ENCODE measurements at regions not wholly inside any gene's neighbourhood (a gene's known extent, or its start where the extent isn't known, plus 50 kb on each side); places are given as distances from the start of the nearest gene placed in this dataset.

DNA sequence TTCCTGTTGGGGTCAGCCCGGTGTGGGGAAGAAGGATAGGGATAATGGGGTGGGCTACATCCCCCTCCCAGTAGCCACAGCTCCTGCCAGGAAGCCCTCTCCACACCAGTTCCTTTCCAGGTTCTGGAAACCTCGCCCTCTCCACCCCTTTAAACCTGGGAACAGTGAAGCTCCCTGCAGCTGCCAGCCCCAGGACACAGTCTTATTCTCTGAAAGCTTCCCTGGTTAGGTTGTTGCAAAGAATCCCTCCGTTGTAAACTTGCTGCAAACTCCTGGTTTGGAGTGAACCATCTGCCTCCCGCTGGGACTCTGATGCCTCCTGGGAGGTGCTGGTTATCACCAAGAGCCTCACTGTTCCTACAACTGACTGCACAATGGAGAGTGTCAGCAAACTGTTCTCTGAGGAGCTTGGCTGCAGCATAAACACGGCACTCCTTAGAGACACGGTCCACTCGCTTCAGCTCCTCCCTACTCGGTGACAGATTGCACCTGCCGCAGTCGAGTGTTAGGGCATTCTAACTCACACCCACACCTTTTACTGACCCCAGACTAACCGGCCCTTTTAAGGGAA lies 261.8 kb upstream of the RAB6C start:
- DNase-seq = no peak
- no peaks in the 10 kb centered on the region for H3K27me3 ChIP-seq (replicated peaks; ENCODE audit: control insufficient read depth, insufficient read depth, low read length)
- CTCF ChIA-PET = interaction anchor here (0.8 kb wide), 1 partner anchor 31 kb away, joined by 3 read pairs; no protein-coding TSS in a partner anchor
- H3K4me1 ChIP-seq = peaks cover 10% of the 10 kb centered on the region
- POLR2A ChIA-PET = no interaction called here
- intact Hi-C loops (cut with micrococcal nuclease; ENCODE audit: unreplicated experiment) = no loop called here
- no peaks in the 10 kb centered on the region for H3K9me3 ChIP-seq
- no TSS peak for BruUV-seq (replicated peaks)
- H3K36me3 ChIP-seq (ENCODE audit: control insufficient read depth, insufficient read depth, low read length) = no peaks in the 10 kb centered on the region
- H3K36me3 Mint-ChIP-seq (ENCODE audit: insufficient read depth, unreplicated experiment) = no peaks in the 10 kb centered on the region
- no peaks in the 10 kb centered on the region for H3K9me3 Mint-ChIP-seq (ENCODE audit: unreplicated experiment)
- H3K4me3 ChIP-seq (ENCODE audit: low read depth, low read length) = no peak overlapping the region
- TF ChIP-seq, protein P1, sequence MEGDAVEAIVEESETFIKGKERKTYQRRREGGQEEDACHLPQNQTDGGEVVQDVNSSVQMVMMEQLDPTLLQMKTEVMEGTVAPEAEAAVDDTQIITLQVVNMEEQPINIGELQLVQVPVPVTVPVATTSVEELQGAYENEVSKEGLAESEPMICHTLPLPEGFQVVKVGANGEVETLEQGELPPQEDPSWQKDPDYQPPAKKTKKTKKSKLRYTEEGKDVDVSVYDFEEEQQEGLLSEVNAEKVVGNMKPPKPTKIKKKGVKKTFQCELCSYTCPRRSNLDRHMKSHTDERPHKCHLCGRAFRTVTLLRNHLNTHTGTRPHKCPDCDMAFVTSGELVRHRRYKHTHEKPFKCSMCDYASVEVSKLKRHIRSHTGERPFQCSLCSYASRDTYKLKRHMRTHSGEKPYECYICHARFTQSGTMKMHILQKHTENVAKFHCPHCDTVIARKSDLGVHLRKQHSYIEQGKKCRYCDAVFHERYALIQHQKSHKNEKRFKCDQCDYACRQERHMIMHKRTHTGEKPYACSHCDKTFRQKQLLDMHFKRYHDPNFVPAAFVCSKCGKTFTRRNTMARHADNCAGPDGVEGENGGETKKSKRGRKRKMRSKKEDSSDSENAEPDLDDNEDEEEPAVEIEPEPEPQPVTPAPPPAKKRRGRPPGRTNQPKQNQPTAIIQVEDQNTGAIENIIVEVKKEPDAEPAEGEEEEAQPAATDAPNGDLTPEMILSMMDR (IDR thresholded peaks at IDR 0.05; ENCODE audit: insufficient read depth in 1 of 2, low read depth in 1 of 2, low read length in 1 of 2, severe bottlenecking in 1 of 2, unreplicated experiment in 1 of 2) = no peak
- H3K27ac Mint-ChIP-seq (ENCODE audit: unreplicated experiment) = no peak overlapping the region
- no peak overlapping the region for H3K4me3 Mint-ChIP-seq (ENCODE audit: unreplicated experiment)
- H3K4me1 Mint-ChIP-seq (ENCODE audit: low read depth, unreplicated experiment) = no peaks in the 10 kb centered on the region
- H3K27me3 Mint-ChIP-seq (ENCODE audit: insufficient read depth, unreplicated experiment) = peaks cover 2% of the 10 kb centered on the region

DNA sequence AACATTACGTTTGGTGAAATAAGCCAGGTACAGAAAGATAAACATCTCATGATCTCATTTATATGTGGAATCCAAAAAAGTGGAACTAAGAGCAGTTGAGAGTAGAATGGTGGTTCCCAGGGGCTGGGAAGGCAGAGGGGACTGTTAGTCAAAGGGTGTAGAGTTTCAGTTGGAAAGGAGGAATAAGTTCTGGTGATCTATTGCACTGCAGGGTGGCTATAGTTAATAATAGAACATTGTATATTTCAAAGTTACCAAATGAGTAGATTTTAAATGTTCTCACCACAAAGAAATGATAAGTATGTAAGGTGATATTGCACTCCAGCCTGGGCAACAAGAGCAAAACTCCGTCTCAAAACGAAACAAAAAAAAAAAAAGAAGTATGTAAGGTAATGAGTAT lies 260.1 kb upstream of the RAB6C start:
- intact Hi-C loops (cut with micrococcal nuclease; ENCODE audit: unreplicated experiment) = no loop called here
- Histone ChIP-seq H3K4me3 (ENCODE audit: low read depth, low read length) (no peak overlapping the region), H3K27me3 (replicated peaks; ENCODE audit: control insufficient read depth, insufficient read depth, low read length) (no peaks in the 10 kb centered on the region), H3K4me1 (peaks cover 12% of the 10 kb centered on the region), H3K36me3 (ENCODE audit: control insufficient read depth, insufficient read depth, low read length) (no peaks in the 10 kb centered on the region), H3K9me3 (no peaks in the 10 kb centered on the region)
- no peaks in the 10 kb centered on the region for H3K9me3 Mint-ChIP-seq (ENCODE audit: unreplicated experiment)
- no TSS peak for BruUV-seq (replicated peaks)
- no peak overlapping the region for H3K27ac Mint-ChIP-seq (ENCODE audit: unreplicated experiment)
- no peaks in the 10 kb centered on the region for H3K4me1 Mint-ChIP-seq (ENCODE audit: low read depth, unreplicated experiment)
- H3K27me3 Mint-ChIP-seq (ENCODE audit: insufficient read depth, unreplicated experiment) = peaks cover 2% of the 10 kb centered on the region
- no peak overlapping the region for H3K4me3 Mint-ChIP-seq (ENCODE audit: unreplicated experiment)
- TF ChIP-seq, protein P1 (IDR thresholded peaks at IDR 0.05; ENCODE audit: insufficient read depth in 1 of 2, low read depth in 1 of 2, low read length in 1 of 2, severe bottlenecking in 1 of 2, unreplicated experiment in 1 of 2) = no peak
- CTCF ChIA-PET = no interaction called here
- H3K36me3 Mint-ChIP-seq (ENCODE audit: insufficient read depth, unreplicated experiment) = no peaks in the 10 kb centered on the region
- no peak for DNase-seq
- POLR2A ChIA-PET = no interaction called here

DNA sequence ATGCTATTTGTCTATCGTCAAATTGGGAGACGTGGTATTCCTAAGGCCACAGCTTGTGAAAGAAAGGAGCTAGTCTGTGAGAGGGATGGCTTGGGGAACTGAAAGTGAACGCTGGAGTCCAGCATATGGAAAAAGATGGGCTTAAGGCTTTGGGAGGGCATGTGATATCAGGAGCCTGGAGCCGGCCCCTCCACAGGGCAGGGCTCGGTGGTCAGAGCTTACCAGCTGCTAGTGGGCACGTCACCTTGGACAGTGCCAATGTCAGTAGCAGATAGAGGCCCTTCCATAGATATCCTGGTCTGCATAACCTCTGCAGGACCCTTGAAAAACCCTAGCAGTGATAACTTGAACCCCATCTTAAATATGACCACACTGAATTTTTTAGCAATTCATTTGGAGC lies 259.1 kb upstream of the RAB6C start:
- BruUV-seq (replicated peaks) = no TSS peak
- no peak overlapping the region for H3K4me3 Mint-ChIP-seq (ENCODE audit: unreplicated experiment)
- CTCF ChIA-PET = interaction anchor here (0.8 kb wide), 1 partner anchor 28 kb away, joined by 3 read pairs; no protein-coding TSS in a partner anchor
- no peak for DNase-seq
- H3K9me3 ChIP-seq = no peaks in the 10 kb centered on the region
- TF ChIP-seq, protein P1 (IDR thresholded peaks at IDR 0.05; ENCODE audit: insufficient read depth in 1 of 2, low read depth in 1 of 2, low read length in 1 of 2, severe bottlenecking in 1 of 2, unreplicated experiment in 1 of 2) = no peak
- H3K27me3 ChIP-seq (replicated peaks; ENCODE audit: control insufficient read depth, insufficient read depth, low read length) = no peaks in the 10 kb centered on the region
- H3K4me1 Mint-ChIP-seq (ENCODE audit: low read depth, unreplicated experiment) = peaks cover 3% of the 10 kb centered on the region
- peaks cover 2% of the 10 kb centered on the region for H3K27me3 Mint-ChIP-seq (ENCODE audit: insufficient read depth, unreplicated experiment)
- no peaks in the 10 kb centered on the region for H3K9me3 Mint-ChIP-seq (ENCODE audit: unreplicated experiment)
- intact Hi-C loops (cut with micrococcal nuclease; ENCODE audit: unreplicated experiment) = no loop called here
- no peaks in the 10 kb centered on the region for H3K36me3 Mint-ChIP-seq (ENCODE audit: insufficient read depth, unreplicated experiment)
- no peak overlapping the region for H3K27ac Mint-ChIP-seq (ENCODE audit: unreplicated experiment)
- POLR2A ChIA-PET = no interaction called here
- H3K4me3 ChIP-seq (ENCODE audit: low read depth, low read length) = no peak overlapping the region
- no peaks in the 10 kb centered on the region for H3K36me3 ChIP-seq (ENCODE audit: control insufficient read depth, insufficient read depth, low read length)
- H3K4me1 ChIP-seq = peaks cover 19% of the 10 kb centered on the region

All from Caco-2 (cell line).